CD4-positive, alpha-beta T cell treated with Interleukin-15 for 4 hours (primary cell): ENCODE measurements at regions not wholly inside any gene's neighbourhood (a gene's known extent, or its start where the extent isn't known, plus 50 kb on each side); places are given as distances from the start of the nearest gene placed in this dataset.
"Not testable (repeated sequence)": the region's sequence is repeated elsewhere in the genome, so short reads cannot be mapped to it uniquely, and the experiment has no call there.

Source experiments
- DNase-seq: peaks from one replicate; pipeline ENCODE4 v3.0.0-alpha.2; 2020; ENCODE audit warnings: low spot score

GRCh38 chr6:147674099-147674498 is 165.6 kb downstream of the SAMD5 start:
- DNase-seq = no peak

- DNase-seq = no peak
These were observed 166.3 kb downstream of the SAMD5 start for GRCh38 chr6:147674794-147675193.

GRCh38 chr6:147675281-147675680 is 166.8 kb downstream of the SAMD5 start:
- no peak for DNase-seq

DNA sequence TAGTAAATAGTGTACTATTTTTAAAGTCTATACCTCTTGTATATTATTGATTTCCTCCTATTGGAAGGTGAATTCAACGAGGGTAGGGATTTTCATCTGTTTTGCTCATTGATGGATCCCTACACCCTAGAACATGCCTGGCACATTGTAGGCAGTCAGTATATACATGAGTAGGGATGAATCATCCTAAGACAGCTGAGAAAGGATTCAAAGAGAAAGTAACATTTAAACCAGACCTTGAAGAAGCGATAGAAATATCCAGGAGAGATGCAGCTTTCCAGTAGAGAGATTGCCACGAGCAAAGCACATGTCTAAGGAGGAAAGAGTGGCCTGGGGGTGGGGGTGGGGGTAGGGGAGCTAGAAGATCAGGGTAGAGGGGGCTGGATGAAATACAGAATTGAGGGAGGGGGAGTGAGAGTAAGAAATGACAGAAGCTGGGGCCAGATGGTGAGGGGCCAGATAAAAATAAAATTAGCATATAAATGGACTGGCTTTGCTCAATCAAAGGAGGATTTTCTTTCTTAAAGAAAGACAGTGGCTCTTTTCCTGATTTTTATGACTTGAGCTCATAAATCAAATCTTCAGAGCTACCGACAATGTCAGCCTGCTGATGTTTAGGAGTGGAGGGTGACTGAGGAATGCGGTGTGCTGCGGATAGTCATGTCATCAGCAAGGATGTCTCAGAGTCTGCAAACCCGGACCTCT is 168.2 kb downstream of the SAMD5 start:
- no peak for DNase-seq

DNA sequence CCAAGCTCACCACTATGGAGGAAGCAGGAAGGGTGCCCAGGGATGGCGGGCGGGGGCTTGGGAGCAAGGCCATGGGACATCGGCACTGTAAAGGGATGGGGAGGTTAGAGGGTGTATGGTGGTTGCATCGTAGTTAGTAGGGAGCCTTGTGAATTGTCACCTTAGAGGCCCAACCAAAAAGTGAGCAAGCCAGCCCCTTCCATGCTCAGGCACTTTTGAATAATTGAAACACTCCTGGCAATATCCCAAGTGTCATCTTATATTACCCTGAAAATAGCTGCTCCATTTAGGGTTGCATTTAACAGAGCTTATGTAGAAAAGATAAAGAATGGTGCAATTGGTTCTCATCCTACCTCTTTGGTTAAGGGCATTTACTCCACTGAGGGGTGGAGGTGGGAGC is 169.2 kb downstream of the SAMD5 start:
- DNase-seq = no peak

DNA sequence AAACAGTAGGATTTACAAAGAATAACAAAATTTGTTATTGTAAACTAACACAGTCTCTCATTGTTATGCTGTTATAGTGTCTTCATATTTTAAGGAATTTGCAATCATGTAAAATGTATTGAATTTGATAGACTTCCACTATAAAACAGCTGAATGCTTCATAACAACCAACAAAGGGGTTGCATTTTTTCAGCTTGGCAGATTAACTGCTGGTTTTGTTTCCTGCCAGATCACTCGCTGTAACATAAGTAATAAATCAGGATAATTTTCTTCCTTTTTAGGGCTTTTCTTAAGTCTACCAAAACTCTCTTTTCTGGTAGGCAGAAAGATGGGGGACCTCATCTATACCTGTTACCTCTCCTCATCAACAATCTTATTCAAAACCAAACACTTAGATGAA is 169.8 kb downstream of the SAMD5 start:
- no peak for DNase-seq

DNA sequence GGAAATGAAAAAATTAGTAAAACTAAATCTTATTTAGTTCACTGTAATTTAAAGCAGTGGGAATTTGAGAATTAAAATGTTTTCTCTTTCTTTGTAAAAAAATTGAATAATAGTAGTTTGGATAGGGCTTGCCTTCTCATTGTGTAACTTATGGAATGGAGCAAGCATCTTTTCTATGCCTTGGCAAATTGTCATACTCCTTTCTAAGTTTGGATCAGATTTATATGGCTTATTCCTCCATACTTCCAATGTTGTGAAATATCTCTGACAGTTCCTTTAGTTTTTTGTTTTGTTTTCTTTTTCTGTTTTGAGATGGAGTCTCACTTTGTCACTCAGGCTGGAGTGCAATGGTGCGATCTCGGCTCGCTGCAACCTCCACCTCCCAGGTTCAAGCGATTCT is 176.4 kb downstream of the SAMD5 start:
- DNase-seq = no peak

- DNase-seq = no peak
These were observed 180.9 kb downstream of the SAMD5 start for GRCh38 chr6:147689398-147689797.

GRCh38 chr6:147691446-147691845 is 183.0 kb downstream of the SAMD5 start:
- DNase-seq = no peak

GRCh38 chr6:147693181-147693580 is 184.7 kb downstream of the SAMD5 start:
- DNase-seq = no peak

DNA sequence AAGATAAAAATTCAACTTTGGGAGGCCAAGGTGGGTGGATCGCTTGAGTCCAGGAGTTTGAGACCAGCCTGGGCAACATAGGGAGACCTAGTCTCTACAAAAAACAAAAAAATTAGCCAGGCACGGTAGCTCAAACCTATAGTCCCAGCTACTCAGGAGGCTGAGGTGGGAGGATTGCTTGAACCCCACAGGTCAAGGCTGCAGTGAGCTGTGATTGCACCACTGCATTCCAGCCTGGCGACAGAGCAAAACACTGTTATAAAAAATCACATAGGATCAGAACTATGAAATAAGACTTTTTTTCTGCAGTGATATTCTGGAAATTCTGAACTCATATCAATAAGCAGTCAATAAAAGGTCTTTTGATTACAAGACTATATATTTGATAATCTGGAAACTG is 186.1 kb downstream of the SAMD5 start:
- DNase-seq = not testable (repeated sequence)

DNA sequence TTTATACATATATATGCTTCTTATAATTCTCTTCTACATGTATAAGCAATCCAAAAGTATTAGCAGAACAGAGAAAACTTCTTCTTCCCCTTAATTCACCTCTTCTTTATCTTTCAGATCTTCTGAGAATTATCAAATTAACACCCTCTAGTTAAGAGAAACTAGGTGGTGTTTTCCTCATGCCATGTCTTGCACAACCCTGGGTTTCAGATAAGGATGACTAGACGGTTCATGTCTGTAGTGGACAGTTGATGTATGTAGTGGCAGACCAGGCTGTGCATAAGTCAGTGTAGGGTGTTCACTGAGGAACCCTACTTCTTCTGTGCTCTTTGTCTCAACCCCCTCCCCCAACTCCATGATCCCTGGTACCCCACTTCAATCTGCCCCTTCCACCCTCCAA is 187.3 kb downstream of the SAMD5 start:
- no peak for DNase-seq

DNA sequence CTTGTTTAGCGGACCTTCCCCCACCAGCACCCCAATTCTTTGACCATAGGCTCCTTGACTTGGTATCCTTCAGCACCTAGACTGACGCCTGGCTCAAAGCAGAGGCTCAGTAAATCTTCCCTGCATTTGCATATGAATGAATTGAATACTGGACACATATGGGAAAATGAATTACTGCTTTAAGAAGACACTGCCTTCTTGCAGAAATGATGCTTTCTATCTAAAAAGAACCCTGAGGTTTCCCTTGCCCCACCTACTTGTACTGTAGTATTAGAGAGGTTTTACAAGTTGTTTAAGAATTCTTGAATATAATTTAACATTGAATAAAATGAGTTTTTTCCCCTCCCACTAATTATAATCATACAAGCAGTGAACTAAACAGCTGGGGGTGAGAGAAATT is 190.7 kb downstream of the SAMD5 start:
- no peak for DNase-seq

GRCh38 chr6:147699637-147700036 is 191.1 kb downstream of the SAMD5 start:
- no peak for DNase-seq

DNA sequence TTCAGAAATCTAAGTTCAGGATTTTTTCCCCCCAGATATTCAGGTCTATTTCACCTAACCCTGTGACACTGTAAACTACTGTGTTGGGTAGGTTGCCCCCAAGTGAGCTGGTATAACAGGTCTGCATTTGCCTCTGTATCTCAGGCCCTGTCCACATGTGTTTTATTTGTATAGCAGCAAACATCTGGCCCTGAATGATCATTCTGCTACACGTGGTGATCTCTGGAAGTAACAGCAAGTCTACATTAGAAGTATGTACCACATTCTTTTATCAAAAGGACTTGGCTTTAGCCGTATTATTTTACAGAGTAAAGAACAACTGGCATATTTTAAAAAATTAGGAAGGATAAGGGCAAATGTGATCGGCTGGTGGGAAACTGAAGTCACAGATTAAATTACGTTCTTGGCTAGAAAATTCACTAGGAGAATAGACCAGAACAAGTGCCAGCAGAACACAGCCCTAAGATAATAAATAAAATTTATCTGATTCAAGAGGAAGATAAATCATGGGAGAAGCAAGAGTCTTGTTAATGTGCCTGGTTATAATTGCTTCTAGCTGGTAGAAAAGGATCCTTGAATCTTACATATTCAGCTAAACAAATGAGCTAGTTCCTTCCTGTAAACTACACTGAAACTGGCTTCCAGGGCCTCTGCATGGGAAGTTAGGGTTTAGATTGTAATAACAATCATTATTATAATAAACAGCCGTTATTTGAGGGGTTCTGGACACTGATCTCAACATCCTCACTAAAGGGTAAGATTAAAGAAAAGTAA is 192.1 kb downstream of the SAMD5 start:
- DNase-seq = no peak

- no peak for DNase-seq
These were observed 196.2 kb downstream of the SAMD5 start for GRCh38 chr6:147704691-147705090.

GRCh38 chr6:147707524-147707923 is 199.0 kb downstream of the SAMD5 start:
- DNase-seq = no peak

DNA sequence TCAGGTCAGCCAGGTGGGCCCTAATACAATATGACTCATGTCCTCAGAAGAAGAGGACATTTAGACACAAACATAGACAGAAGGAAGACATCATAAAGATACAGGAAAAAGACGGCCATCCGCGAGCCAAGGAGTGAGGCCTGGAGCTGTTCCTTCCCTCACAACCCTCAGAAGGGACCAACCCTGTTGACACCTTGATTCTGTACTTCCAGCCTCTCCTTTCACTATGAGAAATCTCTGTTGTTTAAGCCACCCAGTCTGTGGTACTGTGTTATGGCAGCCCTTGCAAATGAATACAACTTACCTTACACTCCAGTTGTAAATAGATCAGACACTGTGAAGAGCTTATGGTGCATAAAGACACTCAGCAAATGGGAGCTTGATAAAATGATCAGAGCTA is 199.7 kb downstream of the SAMD5 start:
- DNase-seq = no peak

DNA sequence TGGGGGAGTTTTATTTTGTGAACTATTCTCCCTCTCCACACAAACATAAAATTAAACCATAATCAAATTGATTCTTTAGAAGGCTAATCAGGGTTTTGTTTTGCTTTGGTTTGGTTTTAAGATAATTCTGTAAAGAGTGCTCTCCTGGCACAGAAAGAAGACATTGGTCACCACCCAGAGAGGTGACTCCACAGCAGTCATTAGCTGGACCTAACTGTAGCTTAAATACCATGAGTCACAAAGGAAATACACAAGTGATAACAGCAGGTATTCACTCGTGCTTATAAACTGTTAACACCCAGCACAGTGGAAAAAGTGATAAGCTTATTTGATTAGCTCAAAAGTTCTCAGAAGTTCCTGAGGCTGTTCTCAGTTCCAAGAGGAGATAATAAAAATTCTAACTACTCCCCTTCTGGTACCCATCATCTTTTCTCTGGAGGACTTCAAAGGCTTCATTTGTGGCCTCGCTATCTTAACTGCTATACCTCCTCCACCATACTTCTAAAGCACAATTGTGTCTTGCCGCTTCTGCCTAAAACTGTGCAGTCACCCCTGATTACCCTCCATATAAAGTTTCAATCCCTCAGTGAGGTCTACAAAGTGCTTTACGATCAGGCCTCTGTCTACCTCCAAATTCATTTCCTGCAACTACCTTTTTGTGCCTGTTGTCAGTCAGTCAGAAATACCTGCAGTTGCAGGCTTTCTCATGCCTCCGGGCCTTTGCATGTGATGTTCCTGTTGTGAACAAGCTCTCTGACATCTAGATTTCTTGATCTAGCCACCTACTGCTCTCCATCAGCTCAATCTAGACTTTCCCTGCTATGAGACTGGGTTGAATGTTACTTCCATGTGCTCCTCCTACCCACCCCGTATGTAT is 201.1 kb downstream of the SAMD5 start:
- no peak for DNase-seq

- DNase-seq = no peak
These were observed 202.4 kb downstream of the SAMD5 start for GRCh38 chr6:147710890-147711289.

DNA sequence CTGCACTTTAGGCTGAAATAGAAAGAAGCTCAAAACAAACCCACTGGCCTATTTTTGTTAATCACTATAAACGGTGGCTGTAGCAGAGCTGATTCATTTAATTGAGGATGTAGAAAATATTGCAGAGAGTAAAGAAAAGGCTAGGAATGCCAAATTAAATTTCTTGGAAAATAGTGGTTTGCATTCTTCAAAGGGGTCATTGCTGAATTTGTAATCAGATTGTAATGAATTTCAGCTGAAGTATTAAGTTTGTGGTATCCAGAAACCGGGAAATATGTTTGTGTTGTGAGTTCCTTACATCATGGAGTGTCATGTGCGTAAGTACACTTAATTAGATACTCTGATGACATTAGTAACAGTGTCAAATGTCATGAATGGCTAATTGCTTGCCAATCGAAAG is 203.0 kb downstream of the SAMD5 start:
- no peak for DNase-seq

- no peak for DNase-seq
These were observed 204.4 kb downstream of the SAMD5 start for GRCh38 chr6:147712841-147713240.

GRCh38 chr6:147715035-147715434 is 206.5 kb downstream of the SAMD5 start:
- no peak for DNase-seq
